ENCODE measurements at regions not wholly inside any gene's neighbourhood (a gene's known extent, or its start where the extent isn't known, plus 50 kb on each side); places are given as distances from the start of the nearest gene placed in this dataset.

DNA sequence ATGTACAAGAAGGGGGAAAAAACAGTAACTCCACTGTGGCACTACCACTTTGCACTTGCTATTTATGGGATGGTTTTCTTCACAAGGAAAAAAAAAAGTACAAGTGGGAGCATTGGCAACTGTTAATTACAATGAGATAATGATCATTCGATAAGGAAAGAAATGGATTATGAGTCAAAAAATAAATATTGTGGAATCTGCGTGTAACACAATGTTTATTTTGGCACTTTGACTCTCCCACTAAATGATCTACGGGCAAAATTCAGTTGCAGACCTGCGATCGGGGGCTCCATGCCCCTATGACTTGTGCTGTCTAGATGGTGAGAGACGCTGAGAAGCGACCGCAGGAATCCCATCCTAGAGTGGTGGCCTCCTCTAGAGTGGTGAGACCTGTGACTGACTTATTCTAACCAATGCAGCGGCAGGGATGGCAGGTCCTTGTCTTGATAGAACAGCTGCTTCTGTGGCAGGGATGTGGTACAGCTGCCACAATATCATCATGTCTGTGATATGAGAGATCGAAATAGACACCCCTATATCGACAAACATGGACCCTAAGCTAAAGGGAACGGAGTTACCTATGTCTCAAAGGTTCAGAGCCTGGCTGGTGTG is 345.0 kb upstream of the KLF6 start:
- TF ChIP-seq, protein P1, sequence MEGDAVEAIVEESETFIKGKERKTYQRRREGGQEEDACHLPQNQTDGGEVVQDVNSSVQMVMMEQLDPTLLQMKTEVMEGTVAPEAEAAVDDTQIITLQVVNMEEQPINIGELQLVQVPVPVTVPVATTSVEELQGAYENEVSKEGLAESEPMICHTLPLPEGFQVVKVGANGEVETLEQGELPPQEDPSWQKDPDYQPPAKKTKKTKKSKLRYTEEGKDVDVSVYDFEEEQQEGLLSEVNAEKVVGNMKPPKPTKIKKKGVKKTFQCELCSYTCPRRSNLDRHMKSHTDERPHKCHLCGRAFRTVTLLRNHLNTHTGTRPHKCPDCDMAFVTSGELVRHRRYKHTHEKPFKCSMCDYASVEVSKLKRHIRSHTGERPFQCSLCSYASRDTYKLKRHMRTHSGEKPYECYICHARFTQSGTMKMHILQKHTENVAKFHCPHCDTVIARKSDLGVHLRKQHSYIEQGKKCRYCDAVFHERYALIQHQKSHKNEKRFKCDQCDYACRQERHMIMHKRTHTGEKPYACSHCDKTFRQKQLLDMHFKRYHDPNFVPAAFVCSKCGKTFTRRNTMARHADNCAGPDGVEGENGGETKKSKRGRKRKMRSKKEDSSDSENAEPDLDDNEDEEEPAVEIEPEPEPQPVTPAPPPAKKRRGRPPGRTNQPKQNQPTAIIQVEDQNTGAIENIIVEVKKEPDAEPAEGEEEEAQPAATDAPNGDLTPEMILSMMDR (IDR thresholded peaks at IDR 0.05 in 4 of 5, conservative IDR thresholded peaks at IDR 0.05 in 1 of 5), result no peak
- no peak for TF ChIP-seq POLR2A (IDR thresholded peaks at IDR 0.05)
